ENCODE measurements at regions not wholly inside any gene's neighbourhood (a gene's known extent, or its start where the extent isn't known, plus 50 kb on each side); places are given as distances from the start of the nearest gene placed in this dataset.

DNA sequence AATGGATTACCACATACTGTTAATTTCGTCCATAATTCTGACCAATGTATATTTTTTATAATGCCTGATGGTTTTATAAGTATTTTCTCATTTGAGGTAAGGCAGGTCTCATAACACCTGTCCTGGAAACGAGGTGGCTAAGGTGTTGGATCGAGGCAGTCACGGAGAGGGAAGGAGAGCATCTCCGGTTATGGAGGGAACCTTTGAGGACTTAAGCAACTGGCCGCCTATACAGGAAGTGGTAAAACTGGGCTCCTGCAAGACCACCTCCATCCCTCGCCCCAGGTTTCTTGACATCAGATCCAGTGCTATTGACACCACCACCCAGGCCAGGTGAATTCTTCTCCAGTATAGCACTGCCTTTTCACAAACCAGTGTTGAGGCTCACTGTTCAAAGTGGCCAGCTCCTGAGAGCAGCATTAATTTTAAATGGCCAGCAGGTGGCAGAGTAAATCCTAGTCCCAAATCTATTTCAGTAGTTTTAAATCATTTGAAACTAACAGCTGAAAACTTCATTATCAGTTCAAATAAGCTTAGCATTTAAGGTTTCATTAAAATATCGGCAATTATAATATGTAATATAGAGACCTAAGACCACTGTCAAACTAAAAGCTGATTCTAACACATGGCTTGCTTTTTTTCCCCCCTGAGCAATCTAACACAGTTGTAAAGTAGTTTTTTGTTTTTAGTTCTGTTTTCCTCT lies 100.8 kb downstream of the PPM1A start:
- peak; percentile 14 for DNase-seq

DNA sequence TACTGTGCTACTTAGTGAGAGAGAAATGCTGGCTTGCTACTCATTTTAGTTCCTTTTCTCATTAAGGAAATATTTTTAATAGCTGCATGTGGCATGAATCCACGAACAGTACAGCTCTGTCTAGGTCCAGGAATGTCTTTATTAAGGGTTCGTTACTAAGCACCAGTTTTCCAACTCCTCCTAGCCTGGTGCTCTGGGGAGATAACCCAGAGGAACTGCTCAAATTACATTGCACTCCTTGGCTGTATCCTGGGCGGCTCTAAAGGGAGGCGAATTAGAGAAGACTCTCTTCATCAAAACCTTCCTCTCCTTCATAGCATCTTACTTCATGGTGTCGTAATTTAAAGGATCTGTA lies 101.3 kb downstream of the PPM1A start:
- DNase-seq, result no peak

DNA sequence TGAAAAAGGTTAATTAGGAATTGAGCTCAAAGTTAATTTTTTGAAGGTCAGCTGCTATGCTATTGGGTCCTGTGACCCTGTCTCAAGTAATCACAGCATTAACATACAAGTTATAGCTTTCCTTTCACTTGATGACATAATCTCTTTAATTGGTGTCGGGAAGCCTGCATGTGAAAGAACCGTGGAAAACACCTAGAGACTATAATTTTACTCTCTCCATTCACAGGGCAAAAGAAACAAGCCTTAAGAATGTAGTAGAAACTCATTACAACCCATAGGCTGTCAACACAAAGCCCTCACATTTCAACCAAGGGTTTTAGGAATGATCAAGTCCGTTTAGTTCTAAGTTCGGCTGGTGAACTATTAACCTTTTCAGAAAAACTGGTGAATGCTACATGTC lies 104.4 kb downstream of the PPM1A start:
- no peak for DNase-seq

DNA sequence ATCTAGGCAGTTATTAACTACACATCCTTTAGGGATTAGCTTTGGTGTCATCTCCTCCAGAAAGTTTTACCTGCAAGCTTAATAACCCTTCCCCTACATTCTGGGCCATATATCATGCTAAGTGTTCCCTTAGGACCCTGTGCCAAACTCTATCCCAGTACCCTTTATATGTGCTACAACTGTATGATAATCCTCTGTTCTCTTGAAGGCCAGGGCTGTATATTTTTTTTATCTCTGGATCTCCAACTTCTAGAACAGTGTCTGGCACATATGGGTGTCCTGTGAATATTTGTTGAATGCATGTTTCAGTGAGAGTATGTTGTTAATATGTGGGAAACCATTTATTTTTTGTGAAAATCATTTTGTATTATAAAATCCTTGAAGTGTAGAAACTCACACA lies 106.7 kb downstream of the PPM1A start:
- no peak for DNase-seq

DNA sequence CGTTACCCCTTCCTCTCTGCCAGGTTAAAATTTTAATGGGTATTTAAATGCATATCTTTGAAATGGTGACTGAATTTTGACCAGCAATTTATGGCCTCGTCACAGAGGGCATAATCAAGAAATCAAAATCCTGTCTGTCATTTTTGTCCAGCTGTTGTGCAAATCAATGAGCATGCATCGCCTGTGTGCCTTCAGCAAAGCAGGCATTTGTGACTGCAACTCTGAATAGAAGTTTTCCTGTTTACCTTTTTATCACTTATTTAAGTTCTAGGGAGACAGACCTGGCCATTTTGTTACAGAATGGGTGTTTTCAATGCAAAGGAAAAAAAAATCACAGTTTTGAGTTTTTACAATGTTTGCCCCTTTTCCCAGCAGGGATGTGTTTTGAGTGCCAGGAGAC lies 107.4 kb downstream of the PPM1A start:
- DNase-seq, result no peak

DNA sequence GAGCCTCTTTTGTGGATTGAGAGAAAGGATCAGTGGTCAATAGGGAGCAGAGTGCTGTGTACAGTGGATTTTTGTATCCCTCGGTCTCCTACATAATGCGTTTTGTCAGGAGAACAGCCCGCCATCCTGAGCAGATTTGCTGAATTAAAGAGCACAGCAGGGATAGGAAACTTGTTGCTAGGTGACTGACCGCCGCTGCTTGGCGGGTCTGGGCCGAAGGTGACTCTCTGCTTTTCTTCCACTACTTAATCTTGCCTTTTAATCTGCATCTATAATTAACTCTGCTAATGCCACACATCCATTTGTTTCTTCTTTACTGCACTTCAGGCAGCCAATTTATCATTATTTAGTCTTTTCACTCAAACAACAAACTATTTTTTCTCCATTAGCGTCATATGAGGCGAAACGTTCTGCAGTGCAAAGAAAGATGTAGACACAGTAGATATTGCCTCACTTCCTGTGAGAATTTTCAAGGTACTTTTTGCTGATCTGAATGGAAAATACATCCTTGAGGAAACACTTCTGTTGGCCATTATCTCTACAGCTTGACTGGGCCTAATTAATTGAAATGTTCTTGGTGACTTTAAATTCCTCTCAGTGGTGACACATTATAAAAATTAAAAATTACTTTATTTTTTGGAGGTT lies 108.0 kb downstream of the PPM1A start:
- DNase-seq, result no peak

DNA sequence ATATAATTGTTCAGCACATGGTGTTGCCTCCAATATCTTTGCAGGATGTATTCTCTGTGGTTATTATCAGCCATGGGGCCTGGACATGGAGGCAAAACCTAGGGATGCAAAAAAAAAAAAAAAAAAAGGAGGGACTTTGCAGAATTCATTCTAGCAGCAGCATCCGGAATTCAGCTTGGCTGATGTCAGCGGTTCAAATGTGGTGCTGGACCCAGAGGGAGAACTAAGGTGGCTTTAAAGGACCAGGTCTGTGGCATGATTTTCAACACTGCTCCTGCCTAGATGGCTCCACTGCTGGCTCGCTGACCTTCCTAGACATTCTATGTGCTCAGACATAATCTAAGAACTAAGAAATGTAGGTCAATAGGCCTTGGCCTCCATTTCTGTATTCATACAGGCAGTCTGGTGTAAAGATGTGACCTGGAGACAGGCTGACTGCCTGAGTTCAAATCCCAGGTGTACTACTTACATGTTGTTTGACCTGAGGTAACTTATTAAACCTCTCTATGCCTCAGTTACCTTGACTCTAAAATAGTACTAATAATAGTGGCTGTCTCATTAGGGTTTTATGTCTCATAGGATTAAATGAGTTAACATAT lies 108.6 kb downstream of the PPM1A start:
- no peak for DNase-seq

DNA sequence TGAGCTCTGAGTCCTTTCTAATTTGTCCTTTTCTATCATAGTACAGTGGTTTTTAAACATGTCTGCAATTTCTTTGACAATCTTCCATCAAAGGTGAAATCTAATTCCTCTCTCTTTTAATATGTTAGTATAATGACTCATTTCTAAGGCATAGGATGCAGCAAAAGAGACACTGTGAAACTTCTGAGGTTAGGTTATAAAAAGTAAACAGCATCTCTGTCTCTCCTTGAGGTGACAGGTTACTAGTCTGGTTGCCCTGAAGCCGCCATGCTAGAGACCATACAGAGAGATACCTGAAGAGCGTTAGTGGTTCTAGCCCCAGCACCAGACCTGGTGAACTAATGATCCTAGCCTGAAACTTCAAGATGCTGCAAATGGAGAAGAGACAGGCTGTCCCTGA lies 114.3 kb downstream of the PPM1A start:
- DNase-seq, result no peak

DNA sequence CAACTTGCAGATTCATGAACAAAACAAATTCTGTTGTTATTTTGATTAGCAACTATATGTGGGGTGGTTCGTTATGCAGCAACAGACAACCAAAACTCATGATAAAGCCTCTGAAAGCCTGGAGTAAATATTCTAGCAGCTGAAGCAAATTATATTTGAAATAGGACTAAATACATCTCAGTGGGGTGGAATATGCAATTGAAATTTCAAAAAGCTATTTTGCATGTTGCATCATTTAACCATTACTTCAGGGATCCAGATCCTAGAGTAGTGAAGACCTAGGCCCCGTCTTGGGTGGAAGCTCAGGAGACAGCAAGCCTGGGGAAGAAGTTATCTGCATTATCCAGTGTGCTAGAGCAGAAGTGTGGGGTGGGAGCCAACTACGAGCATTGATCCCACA lies 114.7 kb downstream of the PPM1A start:
- DNase-seq, result no peak

DNA sequence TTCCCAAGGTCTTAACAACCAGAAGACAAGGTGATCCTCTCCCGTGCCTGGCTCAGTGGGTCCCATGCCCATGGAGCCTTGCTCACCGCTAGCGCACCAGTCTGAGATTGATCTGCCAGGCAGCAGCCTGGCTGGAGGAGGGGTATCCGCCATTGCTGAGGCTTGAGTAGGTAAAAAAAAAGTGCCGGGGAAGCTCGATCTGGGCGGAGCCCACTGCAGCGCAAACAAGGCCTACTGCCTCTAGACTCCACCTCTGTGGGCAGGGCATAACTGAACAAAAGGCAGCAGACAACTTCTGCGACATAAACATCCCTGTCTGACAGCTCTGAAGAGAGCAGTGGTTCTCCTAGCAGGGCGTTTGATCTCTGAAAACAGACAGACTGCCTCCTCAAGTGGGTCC lies 104.0 kb downstream of the C14orf39 start:
- DNase-seq, result no peak

All from activated CD8-positive, alpha-beta memory T cell treated with anti-CD3 and anti-CD28 coated beads, Interleukin-2, amount 50 U/mL, for 4 hours (primary cell).